ENCODE measurements at regions not wholly inside any gene's neighbourhood (a gene's known extent, or its start where the extent isn't known, plus 50 kb on each side); places are given as distances from the start of the nearest gene placed in this dataset.

DNA sequence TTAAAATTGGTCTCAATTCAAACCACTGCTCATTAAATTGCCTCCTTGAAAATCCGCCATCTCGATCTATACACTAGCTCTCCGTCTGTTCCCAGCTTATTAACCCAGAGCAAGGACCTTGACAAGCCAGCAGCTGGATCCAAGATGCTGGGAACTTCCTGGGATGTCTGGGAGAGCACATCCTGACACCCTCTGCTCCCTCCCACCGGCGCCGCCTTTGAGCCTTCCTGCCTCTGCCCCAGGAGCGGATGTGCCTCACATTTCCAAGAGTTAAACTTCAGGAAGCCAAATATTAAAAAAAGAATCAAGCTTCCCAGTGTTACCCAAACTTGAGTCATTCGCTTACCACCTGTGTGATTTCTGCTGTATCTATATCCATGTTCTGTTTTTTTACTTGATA is 107.9 kb downstream of the HAPSTR1 start:
- H2AFZ ChIP-seq (ENCODE audit: low read length) = no peak overlapping the region
- no peaks in the 10 kb centered on the region for H3K9me2 ChIP-seq (replicated peaks; ENCODE audit: insufficient read depth, low read length)

GRCh38 chr16:9199751-9200150 is 108.3 kb downstream of the HAPSTR1 start:
- H3K9me3 ChIP-seq (replicated peaks; ENCODE audit: insufficient read depth, low read length) = no peaks in the 10 kb centered on the region
- no peaks in the 10 kb centered on the region for H3K4me1 ChIP-seq (ENCODE audit: low read length)
- H2AFZ ChIP-seq (ENCODE audit: low read length) = no peak overlapping the region
- no peaks in the 10 kb centered on the region for H3K9me2 ChIP-seq (replicated peaks; ENCODE audit: insufficient read depth, low read length)
- no peak overlapping the region for H3K4me3 ChIP-seq (ENCODE audit: low read length)
- TF ChIP-seq EZH2 (optimal IDR thresholded peaks at IDR 0.05; ENCODE audit: low read depth, low read length) = no peak
- no peak for TF ChIP-seq EZH2phosphoT487 (IDR thresholded peaks at IDR 0.05; ENCODE audit: low read length)
- TF ChIP-seq, protein P1, sequence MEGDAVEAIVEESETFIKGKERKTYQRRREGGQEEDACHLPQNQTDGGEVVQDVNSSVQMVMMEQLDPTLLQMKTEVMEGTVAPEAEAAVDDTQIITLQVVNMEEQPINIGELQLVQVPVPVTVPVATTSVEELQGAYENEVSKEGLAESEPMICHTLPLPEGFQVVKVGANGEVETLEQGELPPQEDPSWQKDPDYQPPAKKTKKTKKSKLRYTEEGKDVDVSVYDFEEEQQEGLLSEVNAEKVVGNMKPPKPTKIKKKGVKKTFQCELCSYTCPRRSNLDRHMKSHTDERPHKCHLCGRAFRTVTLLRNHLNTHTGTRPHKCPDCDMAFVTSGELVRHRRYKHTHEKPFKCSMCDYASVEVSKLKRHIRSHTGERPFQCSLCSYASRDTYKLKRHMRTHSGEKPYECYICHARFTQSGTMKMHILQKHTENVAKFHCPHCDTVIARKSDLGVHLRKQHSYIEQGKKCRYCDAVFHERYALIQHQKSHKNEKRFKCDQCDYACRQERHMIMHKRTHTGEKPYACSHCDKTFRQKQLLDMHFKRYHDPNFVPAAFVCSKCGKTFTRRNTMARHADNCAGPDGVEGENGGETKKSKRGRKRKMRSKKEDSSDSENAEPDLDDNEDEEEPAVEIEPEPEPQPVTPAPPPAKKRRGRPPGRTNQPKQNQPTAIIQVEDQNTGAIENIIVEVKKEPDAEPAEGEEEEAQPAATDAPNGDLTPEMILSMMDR (IDR thresholded peaks at IDR 0.05; ENCODE audit: low read length) = no peak
- H3K27me3 ChIP-seq (replicated peaks; ENCODE audit: insufficient read depth, low read length) = no peaks in the 10 kb centered on the region
- H3K4me2 ChIP-seq (ENCODE audit: low read depth, low read length) = no peak overlapping the region
- H4K20me1 ChIP-seq (ENCODE audit: insufficient read depth, low read length) = no peaks in the 10 kb centered on the region
- no peaks in the 10 kb centered on the region for H3K79me2 ChIP-seq (ENCODE audit: low read length)
- no peaks in the 10 kb centered on the region for H3F3A ChIP-seq (ENCODE audit: insufficient read depth, low read length)
- H3K27ac ChIP-seq (ENCODE audit: low read length) = no peak overlapping the region
- no peaks in the 10 kb centered on the region for H3K36me3 ChIP-seq (replicated peaks; ENCODE audit: insufficient read depth, low read length)
- DNase-seq = no peak
- no peak overlapping the region for H3K9ac ChIP-seq (ENCODE audit: low read length)

More for the DNA sequence above, 107.9 kb downstream of the HAPSTR1 start:
- TF ChIP-seq EZH2phosphoT487 (IDR thresholded peaks at IDR 0.05; ENCODE audit: low read length) (no peak), EZH2 (optimal IDR thresholded peaks at IDR 0.05; ENCODE audit: low read depth, low read length) (no peak)
- TF ChIP-seq, protein P1 (IDR thresholded peaks at IDR 0.05; ENCODE audit: low read length) = no peak
- H4K20me1 ChIP-seq (ENCODE audit: insufficient read depth, low read length) = no peaks in the 10 kb centered on the region
- H3K4me1 ChIP-seq (ENCODE audit: low read length) = no peaks in the 10 kb centered on the region
- no peak overlapping the region for H3K9ac ChIP-seq (ENCODE audit: low read length)
- H3F3A ChIP-seq (ENCODE audit: insufficient read depth, low read length) = no peaks in the 10 kb centered on the region
- H3K4me2 ChIP-seq (ENCODE audit: low read depth, low read length) = no peak overlapping the region
- no peak overlapping the region for H3K4me3 ChIP-seq (ENCODE audit: low read length)
- no peaks in the 10 kb centered on the region for H3K79me2 ChIP-seq (ENCODE audit: low read length)
- H3K36me3 ChIP-seq (replicated peaks; ENCODE audit: insufficient read depth, low read length) = no peaks in the 10 kb centered on the region
- no peak for DNase-seq
- no peaks in the 10 kb centered on the region for H3K9me3 ChIP-seq (replicated peaks; ENCODE audit: insufficient read depth, low read length)
- H3K27me3 ChIP-seq (replicated peaks; ENCODE audit: insufficient read depth, low read length) = no peaks in the 10 kb centered on the region
- no peak overlapping the region for H3K27ac ChIP-seq (ENCODE audit: low read length)

DNA sequence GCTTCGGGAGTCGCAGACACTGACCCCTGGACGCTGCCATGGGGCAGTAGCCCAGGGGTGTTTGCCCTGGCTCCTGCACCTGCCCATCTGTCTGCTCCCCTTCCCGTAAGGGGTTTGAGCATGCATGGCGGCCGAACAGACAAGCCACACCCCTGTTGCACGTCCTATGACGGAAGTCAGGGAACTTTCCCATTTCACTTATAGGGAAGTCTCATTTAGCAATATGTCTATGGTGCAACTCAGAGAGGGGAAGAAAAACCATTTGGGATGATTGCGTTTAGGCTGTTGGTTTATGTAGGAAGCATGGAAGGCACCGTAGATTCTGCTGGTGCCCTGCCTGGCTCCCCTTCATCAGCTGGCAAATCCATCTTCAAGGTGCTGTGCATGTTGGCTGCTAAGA is 112.5 kb downstream of the HAPSTR1 start:
- H3K4me2 ChIP-seq (ENCODE audit: low read depth, low read length) = no peak overlapping the region
- no peak overlapping the region for H3K9ac ChIP-seq (ENCODE audit: low read length)
- H4K20me1 ChIP-seq (ENCODE audit: insufficient read depth, low read length) = no peaks in the 10 kb centered on the region
- no peak overlapping the region for H2AFZ ChIP-seq (ENCODE audit: low read length)
- no peaks in the 10 kb centered on the region for H3K36me3 ChIP-seq (replicated peaks; ENCODE audit: insufficient read depth, low read length)
- DNase-seq = no peak
- no peaks in the 10 kb centered on the region for H3K9me3 ChIP-seq (replicated peaks; ENCODE audit: insufficient read depth, low read length)
- H3K27me3 ChIP-seq (replicated peaks; ENCODE audit: insufficient read depth, low read length) = no peaks in the 10 kb centered on the region
- H3K79me2 ChIP-seq (ENCODE audit: low read length) = no peaks in the 10 kb centered on the region
- no peaks in the 10 kb centered on the region for H3F3A ChIP-seq (ENCODE audit: insufficient read depth, low read length)
- no peak for TF ChIP-seq EZH2phosphoT487 (IDR thresholded peaks at IDR 0.05; ENCODE audit: low read length)
- H3K9me2 ChIP-seq (replicated peaks; ENCODE audit: insufficient read depth, low read length) = no peaks in the 10 kb centered on the region
- H3K4me1 ChIP-seq (ENCODE audit: low read length) = no peaks in the 10 kb centered on the region
- no peak overlapping the region for H3K4me3 ChIP-seq (ENCODE audit: low read length)
- H3K27ac ChIP-seq (ENCODE audit: low read length) = no peak overlapping the region

DNA sequence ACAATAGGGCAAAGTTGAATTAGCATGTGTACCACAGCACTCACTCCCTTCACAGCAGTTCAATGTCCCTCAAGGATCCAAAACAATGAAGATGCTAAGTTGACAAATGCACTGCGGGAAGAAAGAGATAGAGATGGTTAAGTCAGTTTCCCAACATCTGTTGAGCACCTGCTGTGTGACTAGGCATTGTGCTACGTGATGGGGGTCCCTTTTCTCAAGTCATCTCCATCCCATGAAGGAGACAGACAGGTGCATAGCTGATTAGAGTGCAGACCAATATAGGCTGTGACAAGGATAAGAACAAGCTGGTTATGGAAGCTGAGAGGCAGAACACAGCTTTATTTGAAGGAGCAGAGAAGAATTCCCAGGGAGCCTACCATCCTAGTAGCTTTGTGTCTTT is 114.2 kb downstream of the HAPSTR1 start:
- TF ChIP-seq EZH2phosphoT487 (IDR thresholded peaks at IDR 0.05; ENCODE audit: low read length) (no peak), EZH2 (optimal IDR thresholded peaks at IDR 0.05; ENCODE audit: low read depth, low read length) (no peak)
- TF ChIP-seq, protein P1 (IDR thresholded peaks at IDR 0.05; ENCODE audit: low read length) = no peak
- no peaks in the 10 kb centered on the region; the same call in 1 of the 2 replicates for H3K27me3 ChIP-seq (replicated peaks; ENCODE audit: insufficient read depth, low read length)
- no peaks in the 10 kb centered on the region for H3F3A ChIP-seq (ENCODE audit: insufficient read depth, low read length)
- no peaks in the 10 kb centered on the region for H4K20me1 ChIP-seq (ENCODE audit: insufficient read depth, low read length)
- H3K4me1 ChIP-seq (ENCODE audit: low read length) = no peaks in the 10 kb centered on the region
- no peaks in the 10 kb centered on the region for H3K9me2 ChIP-seq (replicated peaks; ENCODE audit: insufficient read depth, low read length)
- no peak overlapping the region for H3K4me3 ChIP-seq (ENCODE audit: low read length)
- DNase-seq = no peak
- no peak overlapping the region for H3K9ac ChIP-seq (ENCODE audit: low read length)
- no peaks in the 10 kb centered on the region for H3K36me3 ChIP-seq (replicated peaks; ENCODE audit: insufficient read depth, low read length)
- H3K27ac ChIP-seq (ENCODE audit: low read length) = no peak overlapping the region
- no peaks in the 10 kb centered on the region for H3K79me2 ChIP-seq (ENCODE audit: low read length)
- H3K9me3 ChIP-seq (replicated peaks; ENCODE audit: insufficient read depth, low read length) = no peaks in the 10 kb centered on the region
- no peak overlapping the region for H3K4me2 ChIP-seq (ENCODE audit: low read depth, low read length)
- H2AFZ ChIP-seq (ENCODE audit: low read length) = no peak overlapping the region
